ENCODE measurements at regions not wholly inside any gene's neighbourhood (a gene's known extent, or its start where the extent isn't known, plus 50 kb on each side); places are given as distances from the start of the nearest gene placed in this dataset.

- Histone ChIP-seq H3K9me3 (ENCODE audit: control insufficient read depth in 1 of 2, insufficient read depth in 1 of 2, low read depth in 1 of 2, low read length in 2 of 2) (no peaks in the 10 kb centered on the region), H2AFZ (ENCODE audit: low read depth, low read length, poor library complexity, severe bottlenecking) (no peak overlapping the region), H3K9me2 (ENCODE audit: insufficient read depth) (no peaks in the 10 kb centered on the region), H3K4me2 (ENCODE audit: low read length) (no peak overlapping the region), H3K36me3 (ENCODE audit: control insufficient read depth in 1 of 2, insufficient read depth in 2 of 2, low read length in 2 of 2) (no peaks in the 10 kb centered on the region), H3K4me1 (ENCODE audit: control insufficient read depth in 1 of 2, insufficient read depth in 2 of 2, low read length in 2 of 2) (no peaks in the 10 kb centered on the region), H3K27me3 (ENCODE audit: insufficient read depth, low read length) (peaks cover 50% of the 10 kb centered on the region), H4K20me1 (ENCODE audit: insufficient read depth) (no peaks in the 10 kb centered on the region), H3K79me2 (ENCODE audit: insufficient read depth, low read length) (no peaks in the 10 kb centered on the region), H3K9ac (ENCODE audit: low read length) (no peak overlapping the region), H3K4me3 (replicated peaks in 1 of 2; ENCODE audit: low read depth in 1 of 2, low read length in 2 of 2) (no peak overlapping the region), H3K27ac (ENCODE audit: low read depth, low read length) (no peak overlapping the region)
- ATAC-seq = no peak
- intact Hi-C loops (cut with micrococcal nuclease) = loop anchor here (10.0 kb wide), 1 partner anchor 448 kb away; no protein-coding TSS in a partner anchor
- CTCF ChIA-PET = interaction anchor here (1.5 to 1.8 kb wide), 3 partner anchors 79 to 339 kb away, joined by 4 to 5 read pairs (median 4); no protein-coding TSS in a partner anchor
- BruUV-seq (replicated peaks) = no TSS peak
- POLR2A ChIA-PET = no interaction called here
- DNase-seq (ENCODE audit: low read depth, low spot score) = no peak
- RAD21 ChIA-PET (ENCODE audit: low non-redundant PET in 1 of 2, low total read pairs in 2 of 2, uncharacterized antibody in 2 of 2, unreplicated experiment in 2 of 2) = interaction anchor here (1.9 kb wide), 2 partner anchors 303 kb away, joined by 6 to 11 read pairs; no protein-coding TSS in a partner anchor
- TF ChIP-seq SP1 (IDR thresholded peaks at IDR 0.05; ENCODE audit: low read depth) (no peak), POLR2AphosphoS5 (IDR thresholded peaks at IDR 0.05; ENCODE audit: low read depth, low read length) (no peak), JUND (IDR thresholded peaks at IDR 0.05) (no peak), POLR2A (IDR thresholded peaks at IDR 0.05; ENCODE audit: borderline replicate concordance, extremely low read depth, insufficient read depth, insufficient read length) (no peak), ZFX (IDR thresholded peaks at IDR 0.05) (no peak), RAD21 (IDR thresholded peaks at IDR 0.05; ENCODE audit: low read depth) (no peak), EZH2phosphoT487 (IDR thresholded peaks at IDR 0.05; ENCODE audit: borderline replicate concordance) (no peak), CBX3 (IDR thresholded peaks at IDR 0.05; ENCODE audit: low read depth) (no peak), TCF7L2 (IDR thresholded peaks at IDR 0.05; ENCODE audit: borderline replicate concordance, extremely low read depth, insufficient read depth, insufficient read length) (no peak), FOSL1 (IDR thresholded peaks at IDR 0.05; ENCODE audit: low read depth) (no peak), ZNF274 (IDR thresholded peaks at IDR 0.05; ENCODE audit: low read depth, low read length) (no peak), SIN3A (IDR thresholded peaks at IDR 0.05; ENCODE audit: low read depth) (no peak), ELF1 (IDR thresholded peaks at IDR 0.05; ENCODE audit: borderline replicate concordance, low read depth) (no peak), YY1 (IDR thresholded peaks at IDR 0.05; ENCODE audit: extremely low read depth, insufficient replicate concordance, low read depth, low read length) (no peak), EGR1 (IDR thresholded peaks at IDR 0.05; ENCODE audit: low read depth) (no peak)
- TF ChIP-seq, protein P1, sequence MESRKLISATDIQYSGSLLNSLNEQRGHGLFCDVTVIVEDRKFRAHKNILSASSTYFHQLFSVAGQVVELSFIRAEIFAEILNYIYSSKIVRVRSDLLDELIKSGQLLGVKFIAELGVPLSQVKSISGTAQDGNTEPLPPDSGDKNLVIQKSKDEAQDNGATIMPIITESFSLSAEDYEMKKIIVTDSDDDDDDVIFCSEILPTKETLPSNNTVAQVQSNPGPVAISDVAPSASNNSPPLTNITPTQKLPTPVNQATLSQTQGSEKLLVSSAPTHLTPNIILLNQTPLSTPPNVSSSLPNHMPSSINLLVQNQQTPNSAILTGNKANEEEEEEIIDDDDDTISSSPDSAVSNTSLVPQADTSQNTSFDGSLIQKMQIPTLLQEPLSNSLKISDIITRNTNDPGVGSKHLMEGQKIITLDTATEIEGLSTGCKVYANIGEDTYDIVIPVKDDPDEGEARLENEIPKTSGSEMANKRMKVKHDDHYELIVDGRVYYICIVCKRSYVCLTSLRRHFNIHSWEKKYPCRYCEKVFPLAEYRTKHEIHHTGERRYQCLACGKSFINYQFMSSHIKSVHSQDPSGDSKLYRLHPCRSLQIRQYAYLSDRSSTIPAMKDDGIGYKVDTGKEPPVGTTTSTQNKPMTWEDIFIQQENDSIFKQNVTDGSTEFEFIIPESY (IDR thresholded peaks at IDR 0.05; ENCODE audit: extremely low read depth, insufficient replicate concordance, low read length) = no peak
- TF ChIP-seq, protein P2, sequence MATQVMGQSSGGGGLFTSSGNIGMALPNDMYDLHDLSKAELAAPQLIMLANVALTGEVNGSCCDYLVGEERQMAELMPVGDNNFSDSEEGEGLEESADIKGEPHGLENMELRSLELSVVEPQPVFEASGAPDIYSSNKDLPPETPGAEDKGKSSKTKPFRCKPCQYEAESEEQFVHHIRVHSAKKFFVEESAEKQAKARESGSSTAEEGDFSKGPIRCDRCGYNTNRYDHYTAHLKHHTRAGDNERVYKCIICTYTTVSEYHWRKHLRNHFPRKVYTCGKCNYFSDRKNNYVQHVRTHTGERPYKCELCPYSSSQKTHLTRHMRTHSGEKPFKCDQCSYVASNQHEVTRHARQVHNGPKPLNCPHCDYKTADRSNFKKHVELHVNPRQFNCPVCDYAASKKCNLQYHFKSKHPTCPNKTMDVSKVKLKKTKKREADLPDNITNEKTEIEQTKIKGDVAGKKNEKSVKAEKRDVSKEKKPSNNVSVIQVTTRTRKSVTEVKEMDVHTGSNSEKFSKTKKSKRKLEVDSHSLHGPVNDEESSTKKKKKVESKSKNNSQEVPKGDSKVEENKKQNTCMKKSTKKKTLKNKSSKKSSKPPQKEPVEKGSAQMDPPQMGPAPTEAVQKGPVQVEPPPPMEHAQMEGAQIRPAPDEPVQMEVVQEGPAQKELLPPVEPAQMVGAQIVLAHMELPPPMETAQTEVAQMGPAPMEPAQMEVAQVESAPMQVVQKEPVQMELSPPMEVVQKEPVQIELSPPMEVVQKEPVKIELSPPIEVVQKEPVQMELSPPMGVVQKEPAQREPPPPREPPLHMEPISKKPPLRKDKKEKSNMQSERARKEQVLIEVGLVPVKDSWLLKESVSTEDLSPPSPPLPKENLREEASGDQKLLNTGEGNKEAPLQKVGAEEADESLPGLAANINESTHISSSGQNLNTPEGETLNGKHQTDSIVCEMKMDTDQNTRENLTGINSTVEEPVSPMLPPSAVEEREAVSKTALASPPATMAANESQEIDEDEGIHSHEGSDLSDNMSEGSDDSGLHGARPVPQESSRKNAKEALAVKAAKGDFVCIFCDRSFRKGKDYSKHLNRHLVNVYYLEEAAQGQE (IDR thresholded peaks at IDR 0.05; ENCODE audit: low read depth) = no peak
- TF ChIP-seq, protein P3, sequence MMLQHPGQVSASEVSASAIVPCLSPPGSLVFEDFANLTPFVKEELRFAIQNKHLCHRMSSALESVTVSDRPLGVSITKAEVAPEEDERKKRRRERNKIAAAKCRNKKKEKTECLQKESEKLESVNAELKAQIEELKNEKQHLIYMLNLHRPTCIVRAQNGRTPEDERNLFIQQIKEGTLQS (IDR thresholded peaks at IDR 0.05) = no peak
- TF ChIP-seq, protein P4, sequence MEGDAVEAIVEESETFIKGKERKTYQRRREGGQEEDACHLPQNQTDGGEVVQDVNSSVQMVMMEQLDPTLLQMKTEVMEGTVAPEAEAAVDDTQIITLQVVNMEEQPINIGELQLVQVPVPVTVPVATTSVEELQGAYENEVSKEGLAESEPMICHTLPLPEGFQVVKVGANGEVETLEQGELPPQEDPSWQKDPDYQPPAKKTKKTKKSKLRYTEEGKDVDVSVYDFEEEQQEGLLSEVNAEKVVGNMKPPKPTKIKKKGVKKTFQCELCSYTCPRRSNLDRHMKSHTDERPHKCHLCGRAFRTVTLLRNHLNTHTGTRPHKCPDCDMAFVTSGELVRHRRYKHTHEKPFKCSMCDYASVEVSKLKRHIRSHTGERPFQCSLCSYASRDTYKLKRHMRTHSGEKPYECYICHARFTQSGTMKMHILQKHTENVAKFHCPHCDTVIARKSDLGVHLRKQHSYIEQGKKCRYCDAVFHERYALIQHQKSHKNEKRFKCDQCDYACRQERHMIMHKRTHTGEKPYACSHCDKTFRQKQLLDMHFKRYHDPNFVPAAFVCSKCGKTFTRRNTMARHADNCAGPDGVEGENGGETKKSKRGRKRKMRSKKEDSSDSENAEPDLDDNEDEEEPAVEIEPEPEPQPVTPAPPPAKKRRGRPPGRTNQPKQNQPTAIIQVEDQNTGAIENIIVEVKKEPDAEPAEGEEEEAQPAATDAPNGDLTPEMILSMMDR (IDR thresholded peaks at IDR 0.05 in 2 of 3, conservative IDR thresholded peaks at IDR 0.05 in 1 of 3; ENCODE audit: borderline replicate concordance in 1 of 3, insufficient read depth in 1 of 3, low read depth in 2 of 3, low read length in 2 of 3) = no peak
Measured at GRCh38 chr3:10757021-10757820, 58.8 kb upstream of the SLC6A11 start.

All from HCT116 (cell line).